Left ventricle myocardium inferior (tissue), 1 donor: ENCODE measurements at regions not wholly inside any gene's neighbourhood (a gene's known extent, or its start where the extent isn't known, plus 50 kb on each side); places are given as distances from the start of the nearest gene placed in this dataset.

Source experiments
- DNase-seq: peaks from one replicate; pipeline ENCODE4 v3.0.0-alpha.2; 2020
- H3K27ac ChIP-seq: fragments of 200-600 bp; replicated peaks from 2 replicates; pipeline ENCODE4 v1.8.0; 2021
- H3K27me3 ChIP-seq: fragments of 200-600 bp; 2 replicates; pipeline ENCODE4 v1.8.0; 2021; ENCODE audit warnings: low read depth
- H3K36me3 ChIP-seq: fragments of 200-600 bp; 2 replicates; pipeline ENCODE4 v1.8.0; 2021
- H3K4me1 ChIP-seq: fragments of 200-600 bp; 2 replicates; pipeline ENCODE4 v1.8.0; 2021
- H3K4me3 ChIP-seq: fragments of 200-600 bp; 2 replicates; pipeline ENCODE4 v1.8.0; 2021; ENCODE audit warnings: mild to moderate bottlenecking, moderate library complexity
- H3K9me3 ChIP-seq: fragments of 200-600 bp; replicated peaks from 2 replicates; pipeline ENCODE4 v1.8.0; 2021
- CTCF ChIP-seq: fragments of 200-600 bp; IDR thresholded peaks from 2 replicates; pipeline ENCODE4 v1.8.0; 2021; ENCODE audit warnings: antibody characterized with exemption, mild to moderate bottlenecking, borderline replicate concordance
- intact Hi-C: fragments of 100-400 bp; cut with micrococcal nuclease; formaldehyde crosslinking; loops from one replicate; pipeline ENCODE4 v1.11.0; 2022
- donor health status: DM: no; HTN: yes; CAD: no; lungs with severe emphysema.

GRCh38 chr4:32477518-32477917 lies 1757.3 kb downstream of the PCDH7 start:
- Histone ChIP-seq H3K9me3 (peaks cover 12% of the 10 kb centered on the region), H3K4me3 (no peak overlapping the region), H3K36me3 (no peaks in the 10 kb centered on the region), H3K4me1 (no peaks in the 10 kb centered on the region), H3K27ac (no peak overlapping the region), H3K27me3 (no peaks in the 10 kb centered on the region)
- intact Hi-C loops, result no loop called here
- TF ChIP-seq CTCF, result no peak
- DNase-seq, result no peak

- peaks cover 12% of the 10 kb centered on the region for H3K9me3 ChIP-seq
- no peaks in the 10 kb centered on the region for H3K27me3 ChIP-seq
- H3K4me3 ChIP-seq, result no peak overlapping the region
- TF ChIP-seq CTCF, result no peak
- DNase-seq, result no peak
- no peak overlapping the region for H3K27ac ChIP-seq
- H3K36me3 ChIP-seq, result no peaks in the 10 kb centered on the region
- no peaks in the 10 kb centered on the region for H3K4me1 ChIP-seq
- intact Hi-C loops, result no loop called here
Measured at GRCh38 chr4:32485956-32486355, 1765.8 kb downstream of the PCDH7 start.

- intact Hi-C loops, result no loop called here
- H3K36me3 ChIP-seq, result no peaks in the 10 kb centered on the region
- H3K27me3 ChIP-seq, result no peaks in the 10 kb centered on the region
- DNase-seq, result no peak
- no peak overlapping the region for H3K27ac ChIP-seq
- no peak overlapping the region for H3K4me3 ChIP-seq
- H3K4me1 ChIP-seq, result no peaks in the 10 kb centered on the region
- TF ChIP-seq CTCF, result no peak
- no peaks in the 10 kb centered on the region for H3K9me3 ChIP-seq
Measured at GRCh38 chr4:32488690-32489089, 1768.5 kb downstream of the PCDH7 start.

GRCh38 chr4:32499171-32499570 lies 1779.0 kb downstream of the PCDH7 start:
- intact Hi-C loops, result no loop called here
- H3K9me3 ChIP-seq, result peaks cover 25% of the 10 kb centered on the region
- no peak overlapping the region for H3K4me3 ChIP-seq
- no peak for DNase-seq
- no peak for TF ChIP-seq CTCF
- no peak overlapping the region for H3K27ac ChIP-seq
- H3K36me3 ChIP-seq, result no peaks in the 10 kb centered on the region
- H3K27me3 ChIP-seq, result no peaks in the 10 kb centered on the region
- H3K4me1 ChIP-seq, result no peaks in the 10 kb centered on the region

GRCh38 chr4:32503241-32503640 lies 1783.1 kb downstream of the PCDH7 start:
- H3K9me3 ChIP-seq, result peaks cover 25% of the 10 kb centered on the region
- no peak for DNase-seq
- H3K4me3 ChIP-seq, result no peak overlapping the region
- intact Hi-C loops, result no loop called here
- no peak overlapping the region for H3K27ac ChIP-seq
- no peaks in the 10 kb centered on the region for H3K4me1 ChIP-seq
- TF ChIP-seq CTCF, result no peak
- H3K36me3 ChIP-seq, result no peaks in the 10 kb centered on the region
- H3K27me3 ChIP-seq, result no peaks in the 10 kb centered on the region

- H3K4me3 ChIP-seq, result no peak overlapping the region
- no peak for TF ChIP-seq CTCF
- no peak overlapping the region for H3K27ac ChIP-seq
- intact Hi-C loops, result no loop called here
- H3K9me3 ChIP-seq, result peaks cover 20% of the 10 kb centered on the region
- no peaks in the 10 kb centered on the region for H3K4me1 ChIP-seq
- DNase-seq, result no peak
- no peaks in the 10 kb centered on the region for H3K27me3 ChIP-seq
- no peaks in the 10 kb centered on the region for H3K36me3 ChIP-seq
Measured at GRCh38 chr4:32506067-32506466, 1785.9 kb downstream of the PCDH7 start.
